Daoy (cell line): ENCODE measurements at regions not wholly inside any gene's neighbourhood (a gene's known extent, or its start where the extent isn't known, plus 50 kb on each side); places are given as distances from the start of the nearest gene placed in this dataset.

Source experiments
- DNase-seq: peaks from one replicate; pipeline ENCODE4 v3.0.0-alpha.2; 2015; ENCODE audit warnings: low read depth

DNA sequence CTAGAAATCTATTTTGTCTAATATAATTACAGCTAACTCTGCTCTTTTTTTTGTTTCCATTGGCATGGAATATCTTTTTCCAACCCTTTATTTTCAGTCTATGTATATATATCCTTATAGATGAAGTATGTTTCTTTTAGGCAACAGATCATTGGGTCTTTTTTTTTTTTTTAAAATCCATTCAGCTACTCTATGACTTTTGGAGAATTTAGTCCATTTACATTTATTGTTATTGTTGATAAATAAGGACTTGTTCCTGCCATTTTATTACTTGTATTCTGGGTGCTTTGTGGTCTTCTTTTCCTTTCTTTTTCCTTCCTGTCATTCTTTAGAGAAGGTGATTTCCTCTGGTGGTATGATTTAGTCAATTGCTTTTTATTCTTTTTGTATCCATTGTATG, 296.8 kb downstream of the SMARCA2 start:
- no peak for DNase-seq

GRCh38 chr9:2313512-2313911, 298.4 kb downstream of the SMARCA2 start:
- no peak for DNase-seq

GRCh38 chr9:2317591-2317990, 302.4 kb downstream of the SMARCA2 start:
- DNase-seq: no peak

GRCh38 chr9:2319421-2319820, 302.2 kb upstream of the VLDLR start:
- DNase-seq: no peak

DNA sequence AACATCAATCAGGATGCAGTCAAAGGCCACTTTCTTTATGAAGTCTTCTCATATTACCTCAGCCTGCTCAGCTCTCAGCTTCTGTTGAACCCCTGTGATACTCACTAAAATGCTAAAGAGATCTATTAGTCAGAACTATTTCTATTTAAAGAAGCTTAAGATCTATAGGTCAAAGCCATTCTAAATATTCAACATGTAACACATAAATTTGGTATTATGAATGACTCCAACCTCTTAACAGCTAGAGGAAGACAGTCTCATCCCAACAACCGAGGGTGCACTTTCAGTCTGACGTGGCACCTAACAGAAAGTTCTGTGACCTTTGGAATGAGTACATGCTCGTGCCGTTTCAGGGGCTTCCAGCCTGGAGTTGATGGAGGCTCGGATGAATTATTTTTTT, 301.5 kb upstream of the VLDLR start:
- DNase-seq: no peak

DNA sequence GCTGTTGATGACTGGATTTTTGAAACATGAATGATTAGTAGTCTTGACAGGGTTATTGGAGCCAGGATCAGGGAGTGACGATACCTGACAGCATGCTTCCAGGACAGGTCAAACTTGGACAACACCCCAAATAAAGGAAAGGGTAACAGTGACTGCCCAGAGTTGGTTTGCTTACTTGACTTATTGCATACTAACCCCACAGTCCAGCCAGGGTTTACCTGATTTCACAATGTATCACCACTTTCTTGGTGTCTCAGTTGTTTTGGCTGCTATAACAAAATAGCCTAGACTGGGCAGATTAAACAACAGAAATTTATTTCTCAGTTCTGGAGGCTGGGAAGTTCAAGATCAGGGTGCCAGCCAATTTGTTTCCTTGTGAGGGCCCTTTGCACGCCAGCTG, 301.0 kb upstream of the VLDLR start:
- no peak for DNase-seq

DNA sequence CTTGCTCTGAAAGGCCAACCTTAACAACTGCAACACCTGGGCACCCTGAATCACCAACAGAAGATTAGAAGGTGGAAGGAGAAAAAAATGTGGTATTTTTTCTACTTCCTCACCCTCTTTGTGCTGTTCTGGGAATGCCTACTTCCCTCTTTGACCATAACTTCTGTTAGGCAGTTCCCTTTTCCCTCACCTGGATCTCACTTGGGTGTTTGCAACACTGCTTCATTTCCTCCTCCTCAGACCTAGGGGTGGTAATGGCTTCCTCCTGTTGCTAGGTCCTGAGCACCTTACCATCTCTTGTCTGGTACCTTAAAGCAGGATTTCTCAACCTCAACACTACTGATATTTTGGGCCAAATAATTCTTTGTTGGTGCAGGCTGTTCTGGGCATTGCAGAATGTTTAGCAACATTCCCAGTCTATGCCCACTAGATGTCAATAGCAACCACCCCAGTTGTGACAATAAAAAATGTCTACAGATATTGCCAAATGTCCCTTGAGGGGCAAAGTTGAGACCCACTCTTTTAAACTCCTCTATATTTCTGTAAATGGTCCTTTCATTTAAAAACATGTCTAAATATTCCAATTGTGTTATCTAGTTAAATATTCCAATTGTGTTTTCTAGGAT, 300.0 kb upstream of the VLDLR start:
- no peak for DNase-seq

DNA sequence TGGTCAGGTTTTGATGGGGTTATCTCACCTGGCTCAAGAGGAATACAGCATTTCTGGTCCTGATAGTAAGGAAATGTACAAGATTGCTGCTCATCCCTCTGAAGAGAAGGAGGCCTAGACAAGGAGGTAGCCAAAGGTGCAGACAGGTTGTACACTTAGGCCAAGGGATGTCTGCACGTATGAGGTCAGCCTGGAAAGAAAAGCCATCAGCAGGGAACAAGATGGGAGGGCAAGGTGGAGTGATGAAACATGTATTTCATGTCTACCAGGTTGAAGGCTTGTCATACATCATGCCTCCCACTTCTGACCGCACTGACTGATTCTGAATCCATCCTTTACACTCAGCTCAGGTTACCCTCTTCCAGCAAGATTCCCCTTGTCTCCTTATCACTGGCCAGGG, 296.8 kb upstream of the VLDLR start:
- DNase-seq: no peak

DNA sequence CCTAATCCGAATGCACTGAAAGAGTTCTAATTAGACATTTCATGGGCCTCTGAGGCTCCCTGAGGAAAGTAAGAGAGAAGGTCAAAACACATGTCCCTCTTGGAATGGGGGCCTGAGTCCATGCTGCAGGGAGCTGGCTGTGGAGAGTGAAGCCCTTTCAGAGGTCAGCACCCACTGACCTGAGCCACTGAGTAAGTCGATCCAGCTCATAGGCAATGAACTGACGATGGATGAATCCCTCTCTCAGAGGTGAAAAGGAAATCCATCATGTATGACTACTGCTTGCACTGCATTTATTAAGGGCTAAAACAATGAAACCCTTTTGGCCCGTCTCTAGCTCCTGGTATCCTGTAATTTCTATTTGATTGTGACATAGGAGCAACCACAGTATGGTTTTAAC, 288.9 kb upstream of the VLDLR start:
- no peak for DNase-seq

DNA sequence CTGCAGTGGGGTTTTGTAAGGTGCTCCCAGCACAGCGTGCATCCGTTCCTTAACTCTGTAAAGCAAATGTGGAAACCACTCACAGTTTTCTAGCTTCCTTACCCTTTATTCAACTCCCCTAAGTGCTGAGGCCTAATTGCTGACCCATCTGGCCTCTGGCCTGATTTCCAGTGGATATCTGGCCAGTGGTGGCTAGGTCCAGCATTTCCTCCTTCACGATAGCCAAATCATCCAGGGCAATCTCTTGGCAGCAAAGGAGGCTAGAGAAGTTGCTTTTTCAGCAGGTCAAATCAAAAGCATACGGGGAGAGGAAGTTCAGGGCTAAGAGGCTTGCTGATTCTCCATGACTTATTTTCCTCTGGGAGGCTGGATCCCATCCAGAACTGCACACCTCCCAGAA, 286.3 kb upstream of the VLDLR start:
- no peak for DNase-seq

GRCh38 chr9:2336055-2336454, 285.5 kb upstream of the VLDLR start:
- peak; percentile 41 for DNase-seq

- DNase-seq: no peak
These were observed 284.5 kb upstream of the VLDLR start for GRCh38 chr9:2337131-2337530.

- DNase-seq: no peak
These were observed 284.0 kb upstream of the VLDLR start for GRCh38 chr9:2337627-2338026.

DNA sequence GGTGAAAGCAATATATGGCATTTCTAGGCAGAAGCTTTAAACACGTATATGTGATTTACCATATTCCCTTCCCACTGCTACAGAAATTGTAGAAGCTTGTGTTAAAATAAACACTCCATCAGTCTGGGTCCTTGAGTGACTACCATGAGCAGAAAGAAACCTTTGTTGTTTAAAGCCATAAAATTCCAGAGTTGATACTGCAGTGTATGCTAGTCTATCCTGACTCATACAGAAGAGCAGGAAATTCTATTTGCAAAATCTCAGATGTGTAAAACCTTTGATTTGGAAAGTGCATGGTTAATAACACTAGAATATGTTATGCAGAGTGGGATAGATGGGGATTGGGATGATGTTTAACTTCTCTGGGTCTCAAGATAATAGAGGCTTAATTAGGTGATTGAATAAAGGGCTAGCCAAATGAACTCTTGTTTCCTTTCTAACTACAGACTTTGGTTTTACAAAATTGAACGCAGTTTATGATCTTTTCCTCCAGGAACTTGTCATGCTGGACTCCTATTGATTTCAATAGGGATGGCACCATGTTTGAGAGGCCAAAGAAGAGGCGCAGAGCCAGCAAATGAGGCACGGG, 282.7 kb upstream of the VLDLR start:
- DNase-seq: no peak

DNA sequence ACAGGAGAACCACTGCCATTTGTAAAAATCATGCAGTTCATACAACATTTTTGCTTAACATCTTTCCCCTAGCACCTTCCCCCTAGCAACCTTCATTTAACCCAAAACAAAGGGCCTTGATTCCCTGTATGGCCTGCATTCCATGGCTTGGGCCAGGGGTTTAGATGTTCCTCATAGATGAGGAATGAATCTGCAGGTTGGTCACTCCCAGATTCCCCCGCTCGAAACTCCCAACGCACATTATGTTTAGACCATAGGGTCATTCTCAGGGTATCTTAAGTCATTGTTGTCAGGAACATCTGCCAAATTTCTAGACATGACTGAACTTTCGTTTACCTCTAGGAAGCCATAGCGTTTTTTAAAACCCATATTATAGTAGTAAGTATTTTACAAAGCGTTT, 282.2 kb upstream of the VLDLR start:
- DNase-seq: no peak

- no peak for DNase-seq
These were observed 281.4 kb upstream of the VLDLR start for GRCh38 chr9:2340046-2340760.

GRCh38 chr9:2341126-2341525, 280.5 kb upstream of the VLDLR start:
- DNase-seq: no peak

DNA sequence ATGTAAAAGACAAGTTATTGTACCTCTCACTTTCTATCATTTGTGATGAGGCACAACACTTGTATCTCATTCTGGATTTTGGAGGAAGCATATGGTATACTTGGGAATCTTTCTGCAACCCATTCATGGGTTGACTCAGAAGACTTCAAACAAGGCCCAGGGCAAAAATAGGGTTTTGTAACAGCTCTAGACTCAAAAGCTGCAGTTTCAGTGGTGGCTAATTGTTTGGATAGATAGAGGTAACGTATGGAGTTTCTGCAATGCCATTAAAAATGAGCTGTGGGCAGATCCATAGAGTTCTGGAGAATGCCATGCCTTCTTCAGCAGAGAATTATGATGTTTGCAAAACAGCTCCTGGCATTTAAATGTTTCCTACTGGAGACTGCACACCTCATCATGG, 279.6 kb upstream of the VLDLR start:
- DNase-seq: no peak

- DNase-seq: no peak
These were observed 277.8 kb upstream of the VLDLR start for GRCh38 chr9:2343756-2344155.

DNA sequence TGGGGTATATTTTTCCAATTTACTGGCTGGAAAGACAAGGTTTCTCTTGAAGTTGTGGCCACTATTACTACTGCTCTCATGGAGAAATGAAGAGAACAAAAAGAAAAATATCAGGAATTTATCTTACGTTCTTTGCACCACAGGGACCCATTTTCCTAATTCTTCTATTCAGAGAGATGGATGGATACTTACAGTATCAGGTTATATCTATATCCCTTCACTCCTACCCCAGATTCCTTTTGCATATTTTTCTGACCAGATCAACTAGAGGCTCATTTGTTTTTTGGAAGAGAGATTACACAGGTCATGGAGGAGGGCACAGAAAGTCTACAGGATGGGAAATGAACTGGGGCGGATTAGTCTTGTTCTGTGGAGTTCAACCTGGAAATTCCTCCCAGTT, 277.2 kb upstream of the VLDLR start:
- no peak for DNase-seq

DNA sequence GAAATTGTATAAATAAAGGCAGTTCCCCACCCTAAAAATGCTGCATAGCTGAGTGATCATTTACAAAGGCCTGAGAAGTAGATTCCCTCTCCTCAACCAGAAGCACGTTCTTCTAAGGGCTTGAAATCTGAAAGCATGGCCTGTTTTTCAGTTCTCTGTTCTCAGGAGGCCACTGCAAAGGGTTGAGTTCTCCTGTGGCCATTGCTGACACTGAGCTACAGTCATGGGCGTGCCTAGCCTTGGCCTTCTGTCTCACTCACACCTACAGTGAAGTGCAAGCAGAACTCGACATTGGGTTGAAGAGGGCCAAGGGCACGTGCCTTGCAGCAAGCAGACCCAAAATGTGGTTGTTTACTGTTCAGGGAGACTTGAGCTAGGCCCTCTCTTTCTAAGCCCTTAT, 276.6 kb upstream of the VLDLR start:
- no peak for DNase-seq

GRCh38 chr9:2346277-2346913, 275.2 kb upstream of the VLDLR start:
- DNase-seq: no peak

DNA sequence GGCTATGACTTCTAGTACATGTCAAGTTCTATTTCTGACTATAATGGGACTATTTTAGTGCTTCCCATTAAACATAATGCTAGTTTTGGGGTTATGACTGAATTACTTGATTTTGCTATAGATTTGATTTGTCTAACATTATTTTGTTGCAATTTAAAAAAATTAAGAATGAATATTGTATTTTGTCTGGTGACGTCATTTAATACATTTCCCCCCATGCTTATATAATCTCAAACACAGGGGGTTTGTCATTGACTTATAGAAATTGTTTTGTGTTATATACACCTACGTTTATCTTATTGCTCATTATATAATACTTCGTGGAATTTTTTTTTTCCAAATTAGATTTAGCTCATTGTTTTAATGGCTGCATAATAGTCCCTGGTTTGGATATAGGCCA, 270.3 kb upstream of the VLDLR start:
- DNase-seq: no peak
